ENCODE measurements at regions not wholly inside any gene's neighbourhood (a gene's known extent, or its start where the extent isn't known, plus 50 kb on each side); places are given as distances from the start of the nearest gene placed in this dataset.
"Not testable (repeated sequence)": the region's sequence is repeated elsewhere in the genome, so short reads cannot be mapped to it uniquely, and the experiment has no call there.

GRCh38 chr1:194738843-194739242 is 1552.4 kb upstream of the B3GALT2 start:
- not testable (repeated sequence) for TF ChIP-seq POLR2A (IDR thresholded peaks at IDR 0.05)
- TF ChIP-seq, protein P1, sequence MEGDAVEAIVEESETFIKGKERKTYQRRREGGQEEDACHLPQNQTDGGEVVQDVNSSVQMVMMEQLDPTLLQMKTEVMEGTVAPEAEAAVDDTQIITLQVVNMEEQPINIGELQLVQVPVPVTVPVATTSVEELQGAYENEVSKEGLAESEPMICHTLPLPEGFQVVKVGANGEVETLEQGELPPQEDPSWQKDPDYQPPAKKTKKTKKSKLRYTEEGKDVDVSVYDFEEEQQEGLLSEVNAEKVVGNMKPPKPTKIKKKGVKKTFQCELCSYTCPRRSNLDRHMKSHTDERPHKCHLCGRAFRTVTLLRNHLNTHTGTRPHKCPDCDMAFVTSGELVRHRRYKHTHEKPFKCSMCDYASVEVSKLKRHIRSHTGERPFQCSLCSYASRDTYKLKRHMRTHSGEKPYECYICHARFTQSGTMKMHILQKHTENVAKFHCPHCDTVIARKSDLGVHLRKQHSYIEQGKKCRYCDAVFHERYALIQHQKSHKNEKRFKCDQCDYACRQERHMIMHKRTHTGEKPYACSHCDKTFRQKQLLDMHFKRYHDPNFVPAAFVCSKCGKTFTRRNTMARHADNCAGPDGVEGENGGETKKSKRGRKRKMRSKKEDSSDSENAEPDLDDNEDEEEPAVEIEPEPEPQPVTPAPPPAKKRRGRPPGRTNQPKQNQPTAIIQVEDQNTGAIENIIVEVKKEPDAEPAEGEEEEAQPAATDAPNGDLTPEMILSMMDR (IDR thresholded peaks at IDR 0.05), result not testable (repeated sequence)
